B cell (primary cell): ENCODE measurements at regions not wholly inside any gene's neighbourhood (a gene's known extent, or its start where the extent isn't known, plus 50 kb on each side); places are given as distances from the start of the nearest gene placed in this dataset.

Source experiments
- EZH2 ChIP-seq: IDR thresholded peaks from 2 replicates; pipeline ENCODE4 v1.6.1; 2012; ENCODE audit warnings: borderline replicate concordance, low read depth, mild to moderate bottlenecking, moderate library complexity, low read length; ENCODE audit not compliant: insufficient read depth, poor library complexity, severe bottlenecking
- TF ChIP-seq, protein P1 (sequence below): fragments of 200-600 bp; IDR thresholded peaks from one replicate; pipeline ENCODE4 v1.8.0; 2022; ENCODE audit warnings: antibody characterized with exemption, mild to moderate bottlenecking

DNA sequence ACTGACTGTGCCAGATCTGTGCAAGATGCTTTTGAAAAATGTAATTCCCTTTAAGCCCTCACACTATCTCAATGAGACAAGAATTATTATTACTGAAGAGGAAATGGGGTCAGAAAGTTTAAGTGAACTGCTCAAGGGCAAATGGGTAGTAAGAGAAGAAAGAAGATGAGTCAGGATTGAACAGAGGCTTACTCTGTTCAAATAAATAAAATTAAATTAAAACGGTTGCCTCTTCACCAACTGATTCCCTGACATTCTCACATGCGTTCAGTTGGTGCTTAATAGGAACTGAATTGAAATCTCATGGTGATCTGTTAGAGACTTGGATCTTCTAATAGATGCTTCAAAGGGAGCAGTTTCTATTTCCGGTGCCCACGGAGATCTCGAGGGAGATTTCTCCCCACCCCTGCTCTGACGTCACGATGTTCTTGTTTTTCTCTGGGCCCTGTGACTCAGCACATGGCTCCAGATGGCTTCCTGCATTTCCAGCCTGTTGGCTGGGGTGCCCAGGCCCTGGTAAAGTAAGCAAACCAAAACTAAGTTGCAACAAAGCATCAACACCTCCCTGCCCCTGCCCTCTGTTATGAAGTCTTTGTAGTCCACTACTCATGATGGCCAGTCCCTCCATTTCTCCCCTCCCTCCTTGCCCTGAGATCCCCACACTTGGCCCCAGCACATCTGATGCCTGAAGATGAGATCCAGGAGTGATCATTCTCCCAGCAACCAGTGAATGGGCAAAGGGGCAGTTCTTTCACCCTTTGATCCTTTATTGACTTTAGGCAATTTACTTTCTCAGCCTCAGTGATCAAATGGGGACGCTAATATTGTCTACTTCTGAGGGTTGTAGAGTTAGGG, 106.1 kb upstream of the CPEB4 start:
- TF ChIP-seq, protein P1, sequence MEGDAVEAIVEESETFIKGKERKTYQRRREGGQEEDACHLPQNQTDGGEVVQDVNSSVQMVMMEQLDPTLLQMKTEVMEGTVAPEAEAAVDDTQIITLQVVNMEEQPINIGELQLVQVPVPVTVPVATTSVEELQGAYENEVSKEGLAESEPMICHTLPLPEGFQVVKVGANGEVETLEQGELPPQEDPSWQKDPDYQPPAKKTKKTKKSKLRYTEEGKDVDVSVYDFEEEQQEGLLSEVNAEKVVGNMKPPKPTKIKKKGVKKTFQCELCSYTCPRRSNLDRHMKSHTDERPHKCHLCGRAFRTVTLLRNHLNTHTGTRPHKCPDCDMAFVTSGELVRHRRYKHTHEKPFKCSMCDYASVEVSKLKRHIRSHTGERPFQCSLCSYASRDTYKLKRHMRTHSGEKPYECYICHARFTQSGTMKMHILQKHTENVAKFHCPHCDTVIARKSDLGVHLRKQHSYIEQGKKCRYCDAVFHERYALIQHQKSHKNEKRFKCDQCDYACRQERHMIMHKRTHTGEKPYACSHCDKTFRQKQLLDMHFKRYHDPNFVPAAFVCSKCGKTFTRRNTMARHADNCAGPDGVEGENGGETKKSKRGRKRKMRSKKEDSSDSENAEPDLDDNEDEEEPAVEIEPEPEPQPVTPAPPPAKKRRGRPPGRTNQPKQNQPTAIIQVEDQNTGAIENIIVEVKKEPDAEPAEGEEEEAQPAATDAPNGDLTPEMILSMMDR: no peak
- TF ChIP-seq EZH2: no peak
